ENCODE measurements at regions not wholly inside any gene's neighbourhood (a gene's known extent, or its start where the extent isn't known, plus 50 kb on each side); places are given as distances from the start of the nearest gene placed in this dataset.

DNA sequence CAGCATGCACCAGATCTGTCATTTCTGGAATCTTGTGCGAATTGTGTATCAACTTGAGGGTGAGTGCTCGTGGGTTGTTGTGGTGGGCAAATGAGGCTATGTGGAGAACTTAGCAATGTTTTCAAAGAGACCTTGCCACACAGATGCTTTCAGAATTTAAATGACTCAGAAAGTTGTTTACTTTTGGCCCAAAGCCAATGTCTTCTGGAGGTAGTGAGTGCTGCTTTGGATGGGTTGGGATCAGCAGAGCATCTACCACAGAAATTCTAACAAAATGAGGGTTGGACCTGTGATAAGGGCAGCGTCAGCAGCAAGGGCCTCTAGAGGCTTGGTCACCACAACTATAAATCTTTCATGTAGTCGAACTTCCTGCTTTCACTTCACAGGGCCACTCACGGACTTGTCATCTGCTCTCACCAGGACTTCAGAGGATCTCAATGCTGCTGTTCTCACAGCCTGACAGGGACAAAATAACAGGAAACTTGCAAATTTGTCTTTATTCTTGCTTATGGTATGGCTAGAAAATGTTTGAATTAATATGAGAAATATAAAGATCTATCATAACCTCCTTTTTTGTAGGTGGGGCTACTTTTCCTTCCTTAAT, 111.4 kb downstream of the DACT1 start:
- Histone ChIP-seq H3K9me3 (replicated peaks in 1 of 3) (no peaks in the 10 kb centered on the region), H3K4me3 (no peak overlapping the region), H3K27ac (peak overlapping the region in 2 of 5 donors; percentile 15 to 24), H3K27me3 (no peaks in the 10 kb centered on the region), H3K36me3 (replicated peaks in 1 of 2) (no peaks in the 10 kb centered on the region), H3K4me1 (replicated peaks in 1 of 2) (peaks cover 23 to 41% of the 10 kb centered on the region in 2 donors)
- TF ChIP-seq, protein P1, sequence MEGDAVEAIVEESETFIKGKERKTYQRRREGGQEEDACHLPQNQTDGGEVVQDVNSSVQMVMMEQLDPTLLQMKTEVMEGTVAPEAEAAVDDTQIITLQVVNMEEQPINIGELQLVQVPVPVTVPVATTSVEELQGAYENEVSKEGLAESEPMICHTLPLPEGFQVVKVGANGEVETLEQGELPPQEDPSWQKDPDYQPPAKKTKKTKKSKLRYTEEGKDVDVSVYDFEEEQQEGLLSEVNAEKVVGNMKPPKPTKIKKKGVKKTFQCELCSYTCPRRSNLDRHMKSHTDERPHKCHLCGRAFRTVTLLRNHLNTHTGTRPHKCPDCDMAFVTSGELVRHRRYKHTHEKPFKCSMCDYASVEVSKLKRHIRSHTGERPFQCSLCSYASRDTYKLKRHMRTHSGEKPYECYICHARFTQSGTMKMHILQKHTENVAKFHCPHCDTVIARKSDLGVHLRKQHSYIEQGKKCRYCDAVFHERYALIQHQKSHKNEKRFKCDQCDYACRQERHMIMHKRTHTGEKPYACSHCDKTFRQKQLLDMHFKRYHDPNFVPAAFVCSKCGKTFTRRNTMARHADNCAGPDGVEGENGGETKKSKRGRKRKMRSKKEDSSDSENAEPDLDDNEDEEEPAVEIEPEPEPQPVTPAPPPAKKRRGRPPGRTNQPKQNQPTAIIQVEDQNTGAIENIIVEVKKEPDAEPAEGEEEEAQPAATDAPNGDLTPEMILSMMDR (IDR thresholded peaks at IDR 0.05): no peak
- TF ChIP-seq POLR2A (IDR thresholded peaks at IDR 0.05): no peak
- intact Hi-C loops (cut with DNase I): no loop called here
- peak in 6 of 7 donors; percentile 50 to 79 (median 68) for DNase-seq
- WGBS, 4 donors: 16 to 27% (median 24%) methylated on average over 5 of the region's 5 CpGs

DNA sequence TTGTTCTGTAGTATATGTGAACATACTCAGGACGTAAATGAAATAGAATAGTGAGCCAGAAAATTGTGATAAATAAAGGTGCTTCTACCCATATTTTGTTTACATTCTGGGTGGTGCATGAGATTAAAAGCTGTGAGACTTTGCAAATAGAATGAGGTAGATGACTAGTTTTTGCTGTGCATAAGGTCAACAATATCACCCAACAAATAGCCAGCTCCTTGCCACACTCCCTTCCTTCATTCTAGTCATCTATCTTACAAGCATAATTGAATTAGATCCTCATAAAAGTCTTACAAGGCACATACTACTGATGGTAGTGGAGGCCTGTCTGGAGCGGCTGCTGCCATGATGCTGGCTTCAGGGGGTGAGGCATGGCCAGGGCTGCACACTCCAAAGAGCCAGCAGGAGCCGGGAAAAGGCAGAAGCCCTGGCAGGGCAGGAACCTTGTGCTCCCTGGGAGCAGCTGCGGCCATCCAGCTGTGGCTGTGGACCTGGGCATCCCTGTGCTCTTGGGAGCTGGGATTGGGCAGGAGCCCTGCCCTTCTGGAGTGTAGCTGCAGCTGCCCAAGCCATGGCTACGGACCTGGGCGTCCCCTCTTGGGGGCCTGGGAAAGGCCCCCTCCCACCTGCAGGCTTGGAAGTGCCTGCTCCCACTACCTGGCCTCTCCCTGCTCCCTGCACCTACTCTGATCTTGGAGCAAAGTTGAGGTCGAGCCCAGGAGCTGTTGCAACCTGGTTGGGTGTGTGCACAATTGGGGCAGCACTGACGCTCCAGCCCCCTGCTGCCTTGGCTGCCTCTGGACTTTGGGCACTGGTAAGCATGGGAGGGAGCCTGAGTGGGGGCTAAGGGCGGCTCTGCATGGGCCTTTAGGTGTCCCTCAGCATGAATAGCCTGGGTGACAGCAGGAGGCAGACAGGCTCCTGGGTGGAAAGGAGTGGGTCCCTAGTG, 112.8 kb downstream of the DACT1 start:
- Histone ChIP-seq H3K27ac (no peak overlapping the region), H3K4me3 (no peak overlapping the region), H3K36me3 (replicated peaks in 1 of 2) (no peaks in the 10 kb centered on the region), H3K9me3 (replicated peaks in 1 of 3) (no peaks in the 10 kb centered on the region), H3K27me3 (no peaks in the 10 kb centered on the region), H3K4me1 (replicated peaks in 1 of 2) (peaks cover 23 to 41% of the 10 kb centered on the region in 2 donors)
- DNase-seq: no peak
- 53 to 90% (median 83%) methylated on average over 3 to 9 of the region's 9 CpGs for WGBS, 4 donors
- intact Hi-C loops (cut with DNase I): no loop called here
- TF ChIP-seq POLR2A (IDR thresholded peaks at IDR 0.05): no peak
- TF ChIP-seq, protein P1 (IDR thresholded peaks at IDR 0.05): no peak

DNA sequence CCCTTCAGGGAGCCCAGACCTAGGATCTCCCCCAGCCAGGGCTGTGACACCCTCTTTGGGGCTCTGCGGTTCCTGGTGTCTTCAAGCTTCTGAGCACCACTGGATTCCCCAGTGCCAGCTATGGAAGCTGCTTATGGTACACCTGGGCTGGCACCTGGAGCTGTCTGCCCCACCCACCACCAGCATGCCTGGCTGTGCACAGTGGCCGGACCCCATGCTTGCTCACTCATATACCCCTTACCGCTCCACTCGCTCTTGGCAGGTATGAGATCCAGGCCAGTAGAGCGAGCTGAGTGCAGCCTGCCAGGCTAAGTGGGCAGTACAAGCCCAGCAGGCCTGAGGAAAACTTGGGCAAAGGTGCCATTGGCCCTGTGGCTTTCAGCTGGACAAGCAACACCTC, 114.0 kb downstream of the DACT1 start:
- no peak for DNase-seq
- Histone ChIP-seq H3K36me3 (replicated peaks in 1 of 2) (no peaks in the 10 kb centered on the region), H3K4me1 (replicated peaks in 1 of 2) (peaks cover 13 to 33% of the 10 kb centered on the region in 2 donors), H3K27ac (peak overlapping the region in 2 of 5 donors; percentile 40 to 65), H3K9me3 (replicated peaks in 1 of 3) (no peaks in the 10 kb centered on the region), H3K4me3 (no peak overlapping the region), H3K27me3 (no peaks in the 10 kb centered on the region)
- TF ChIP-seq POLR2A (IDR thresholded peaks at IDR 0.05): no peak
- TF ChIP-seq, protein P1 (IDR thresholded peaks at IDR 0.05): no peak
- intact Hi-C loops (cut with DNase I): no loop called here
- WGBS, 4 donors: 96 to 100% (median 98%) methylated on average over 5 of the region's 5 CpGs

DNA sequence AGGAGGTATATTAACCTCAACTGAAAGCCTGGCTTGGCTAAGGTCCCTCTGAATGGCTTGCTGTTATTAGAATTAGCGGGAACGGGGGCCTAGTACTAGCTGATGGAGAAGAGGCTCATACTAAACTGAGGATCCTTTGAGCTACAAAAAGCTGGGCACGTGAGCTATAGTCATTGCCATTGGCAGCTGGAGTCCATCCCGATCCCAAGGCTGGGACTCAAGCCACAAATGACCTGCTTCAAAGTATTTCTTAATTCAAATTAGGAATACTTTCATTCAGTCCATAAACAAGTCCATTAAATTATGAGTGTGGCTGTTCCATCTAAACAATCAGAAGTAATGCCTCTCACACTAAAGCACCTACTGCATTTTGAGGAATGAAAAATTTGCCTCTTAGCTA, 114.5 kb downstream of the DACT1 start:
- WGBS, 4 donors: 70 to 83% (median 78%) methylated on average over 4 of the region's 4 CpGs

More for the DNA sequence above, 114.5 kb downstream of the DACT1 start:
- no peak for TF ChIP-seq POLR2A (IDR thresholded peaks at IDR 0.05)
- TF ChIP-seq, protein P1 (IDR thresholded peaks at IDR 0.05): no peak
- H3K9me3 ChIP-seq (replicated peaks in 1 of 3): no peaks in the 10 kb centered on the region
- H3K36me3 ChIP-seq (replicated peaks in 1 of 2): no peaks in the 10 kb centered on the region
- H3K4me1 ChIP-seq (replicated peaks in 1 of 2): peaks cover 10 to 33% of the 10 kb centered on the region in 2 donors
- DNase-seq: peak in 4 of 7 donors; percentile 29 to 47 (median 38)
- intact Hi-C loops (cut with DNase I): no loop called here
- H3K27me3 ChIP-seq: no peaks in the 10 kb centered on the region
- no peak overlapping the region for H3K4me3 ChIP-seq
- H3K27ac ChIP-seq: peak overlapping the region in 3 of 5 donors; percentile 14 to 65 (median 40)

Measured in adrenal gland (tissue), 9 donors.